Left ventricle myocardium inferior (tissue), 1 donor: ENCODE measurements at regions not wholly inside any gene's neighbourhood (a gene's known extent, or its start where the extent isn't known, plus 50 kb on each side); places are given as distances from the start of the nearest gene placed in this dataset.
"Not testable (repeated sequence)": the region's sequence is repeated elsewhere in the genome, so short reads cannot be mapped to it uniquely, and the experiment has no call there.

Experiments
- DNase-seq: peaks from one replicate; pipeline ENCODE4 v3.0.0-alpha.2; 2020
- H3K27ac ChIP-seq: fragments of 200-600 bp; replicated peaks from 2 replicates; pipeline ENCODE4 v1.8.0; 2021
- H3K27me3 ChIP-seq: fragments of 200-600 bp; 2 replicates; pipeline ENCODE4 v1.8.0; 2021; ENCODE audit warnings: low read depth
- H3K36me3 ChIP-seq: fragments of 200-600 bp; 2 replicates; pipeline ENCODE4 v1.8.0; 2021
- H3K4me1 ChIP-seq: fragments of 200-600 bp; 2 replicates; pipeline ENCODE4 v1.8.0; 2021
- H3K4me3 ChIP-seq: fragments of 200-600 bp; 2 replicates; pipeline ENCODE4 v1.8.0; 2021; ENCODE audit warnings: mild to moderate bottlenecking, moderate library complexity
- H3K9me3 ChIP-seq: fragments of 200-600 bp; replicated peaks from 2 replicates; pipeline ENCODE4 v1.8.0; 2021
- CTCF ChIP-seq: fragments of 200-600 bp; IDR thresholded peaks from 2 replicates; pipeline ENCODE4 v1.8.0; 2021; ENCODE audit warnings: antibody characterized with exemption, mild to moderate bottlenecking, borderline replicate concordance
- intact Hi-C: fragments of 100-400 bp; cut with micrococcal nuclease; formaldehyde crosslinking; loops from one replicate; pipeline ENCODE4 v1.11.0; 2022
- donor health status: DM: no; HTN: yes; CAD: no; lungs with severe emphysema.

GRCh38 chr15:19996574-19997194 lies 544.9 kb downstream of the GOLGA6L6 start:
- DNase-seq, H3K9me3 ChIP-seq, H3K4me1 ChIP-seq, intact Hi-C loops, H3K36me3 ChIP-seq, H3K27ac ChIP-seq, H3K27me3 ChIP-seq, H3K4me3 ChIP-seq: not testable (repeated sequence)

GRCh38 chr15:19995296-19995695 lies 546.3 kb downstream of the GOLGA6L6 start:
- intact Hi-C loops, H3K4me1 ChIP-seq, H3K27ac ChIP-seq, DNase-seq, H3K27me3 ChIP-seq, H3K4me3 ChIP-seq, H3K9me3 ChIP-seq, H3K36me3 ChIP-seq: not testable (repeated sequence)

- no peak for DNase-seq
- no peaks in the 10 kb centered on the region for H3K36me3 ChIP-seq
- no peaks in the 10 kb centered on the region for H3K4me1 ChIP-seq
- H3K4me3 ChIP-seq: no peak overlapping the region
- H3K27me3 ChIP-seq: no peaks in the 10 kb centered on the region
- no peak for TF ChIP-seq CTCF
- no peak overlapping the region for H3K27ac ChIP-seq
- intact Hi-C loops: no loop called here
- H3K9me3 ChIP-seq: peaks cover 6% of the 10 kb centered on the region
Measured at GRCh38 chr15:19992428-19992827, 549.2 kb downstream of the GOLGA6L6 start.

GRCh38 chr15:19988094-19988660 lies 553.4 kb downstream of the GOLGA6L6 start:
- Histone ChIP-seq H3K4me1 (no peaks in the 10 kb centered on the region), H3K4me3 (no peak overlapping the region), H3K36me3 (no peaks in the 10 kb centered on the region), H3K9me3 (peaks cover 6% of the 10 kb centered on the region), H3K27me3 (no peaks in the 10 kb centered on the region), H3K27ac (no peak overlapping the region)
- intact Hi-C loops: no loop called here
- no peak for TF ChIP-seq CTCF
- DNase-seq: no peak

- Histone ChIP-seq H3K27ac (no peak overlapping the region), H3K27me3 (no peaks in the 10 kb centered on the region), H3K9me3 (peaks cover 6% of the 10 kb centered on the region), H3K4me1 (no peaks in the 10 kb centered on the region), H3K36me3 (no peaks in the 10 kb centered on the region), H3K4me3 (no peak overlapping the region)
- TF ChIP-seq CTCF: peak; percentile 12
- no peak for DNase-seq
- intact Hi-C loops: no loop called here
Measured at GRCh38 chr15:19987389-19988048, 554.1 kb downstream of the GOLGA6L6 start.

- Histone ChIP-seq H3K9me3 (peaks cover 1% of the 10 kb centered on the region), H3K36me3 (no peaks in the 10 kb centered on the region), H3K4me1 (no peaks in the 10 kb centered on the region), H3K27ac (no peak overlapping the region), H3K4me3 (no peak overlapping the region), H3K27me3 (no peaks in the 10 kb centered on the region)
- intact Hi-C loops: no loop called here
- no peak for DNase-seq
- TF ChIP-seq CTCF: no peak
Measured at GRCh38 chr15:19984101-19984500, 557.5 kb downstream of the GOLGA6L6 start.
